ENCODE measurements at regions not wholly inside any gene's neighbourhood (a gene's known extent, or its start where the extent isn't known, plus 50 kb on each side); places are given as distances from the start of the nearest gene placed in this dataset.

DNA sequence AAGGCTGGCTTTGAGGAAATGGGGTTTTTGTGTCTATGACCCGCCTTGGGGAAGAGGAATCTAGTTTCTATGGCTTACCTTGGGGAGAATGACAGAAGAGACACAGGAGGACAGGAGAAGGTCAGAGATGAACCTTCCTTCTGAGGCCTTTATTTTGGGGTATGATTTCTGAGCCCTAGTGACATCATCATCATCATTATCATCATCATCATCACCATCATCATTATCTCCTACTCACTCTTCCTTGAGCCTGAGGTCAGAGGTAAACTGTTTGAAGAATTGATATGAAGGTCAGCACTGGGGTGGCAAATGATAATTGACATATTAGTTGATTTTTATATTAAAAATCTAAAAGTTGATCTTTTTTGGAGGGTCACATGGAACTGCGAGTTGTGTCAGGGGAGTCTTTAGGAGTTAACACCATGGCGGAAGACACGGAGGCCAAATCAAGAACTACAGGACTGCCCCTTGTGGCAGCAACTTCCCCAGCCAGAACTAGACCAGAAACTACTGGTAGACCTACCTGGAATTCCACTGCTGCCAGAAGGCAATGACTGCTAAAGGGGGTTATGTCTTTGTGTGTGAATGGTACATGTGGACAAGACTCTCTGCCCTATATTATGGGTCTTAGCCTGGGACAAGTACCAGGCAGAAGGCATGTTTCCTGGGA, 49.8 kb upstream of the WLS start:
- TF ChIP-seq, protein P1, sequence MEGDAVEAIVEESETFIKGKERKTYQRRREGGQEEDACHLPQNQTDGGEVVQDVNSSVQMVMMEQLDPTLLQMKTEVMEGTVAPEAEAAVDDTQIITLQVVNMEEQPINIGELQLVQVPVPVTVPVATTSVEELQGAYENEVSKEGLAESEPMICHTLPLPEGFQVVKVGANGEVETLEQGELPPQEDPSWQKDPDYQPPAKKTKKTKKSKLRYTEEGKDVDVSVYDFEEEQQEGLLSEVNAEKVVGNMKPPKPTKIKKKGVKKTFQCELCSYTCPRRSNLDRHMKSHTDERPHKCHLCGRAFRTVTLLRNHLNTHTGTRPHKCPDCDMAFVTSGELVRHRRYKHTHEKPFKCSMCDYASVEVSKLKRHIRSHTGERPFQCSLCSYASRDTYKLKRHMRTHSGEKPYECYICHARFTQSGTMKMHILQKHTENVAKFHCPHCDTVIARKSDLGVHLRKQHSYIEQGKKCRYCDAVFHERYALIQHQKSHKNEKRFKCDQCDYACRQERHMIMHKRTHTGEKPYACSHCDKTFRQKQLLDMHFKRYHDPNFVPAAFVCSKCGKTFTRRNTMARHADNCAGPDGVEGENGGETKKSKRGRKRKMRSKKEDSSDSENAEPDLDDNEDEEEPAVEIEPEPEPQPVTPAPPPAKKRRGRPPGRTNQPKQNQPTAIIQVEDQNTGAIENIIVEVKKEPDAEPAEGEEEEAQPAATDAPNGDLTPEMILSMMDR (conservative IDR thresholded peaks at IDR 0.05; ENCODE audit: low read depth, low read length), result no peak
- H3K4me3 ChIP-seq (ENCODE audit: low read length), result no peak overlapping the region
- no peak for DNase-seq (ENCODE audit: low read depth)
